Erythroblast (primary cell): ENCODE measurements at regions not wholly inside any gene's neighbourhood (a gene's known extent, or its start where the extent isn't known, plus 50 kb on each side); places are given as distances from the start of the nearest gene placed in this dataset.

Experiments
- GATA1 ChIP-seq: IDR thresholded peaks from 2 replicates; pipeline ENCODE4 v1.6.1; 2011; ENCODE audit warnings: low read depth, mild to moderate bottlenecking, control low read depth, low read length, moderate library complexity
- POLR2A ChIP-seq: IDR thresholded peaks from 2 replicates; pipeline ENCODE4 v1.6.1; 2011; ENCODE audit warnings: mild to moderate bottlenecking, low read length

DNA sequence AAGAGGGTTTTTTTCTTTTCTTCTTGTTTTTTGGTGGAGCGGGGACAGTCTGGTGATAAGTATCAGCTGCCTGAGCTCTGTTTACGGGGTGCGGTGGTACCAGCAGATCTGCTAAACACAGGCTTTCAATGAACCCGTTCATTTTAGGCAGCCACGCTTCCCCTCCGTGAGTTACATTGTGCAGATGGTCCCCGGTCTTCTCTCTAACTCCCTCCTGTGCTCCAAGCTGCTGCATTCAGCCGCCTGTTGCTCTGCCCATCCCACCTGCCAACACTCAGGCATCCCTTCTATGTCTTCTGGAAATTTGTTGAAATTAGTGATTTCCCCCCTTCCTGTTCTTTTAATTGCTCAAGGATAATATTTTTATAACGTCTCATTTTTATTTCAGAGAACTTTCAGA, 82.1 kb upstream of the ELAC2 start:
- no peak for TF ChIP-seq POLR2A
- TF ChIP-seq GATA1: no peak
